ENCODE measurements at regions not wholly inside any gene's neighbourhood (a gene's known extent, or its start where the extent isn't known, plus 50 kb on each side); places are given as distances from the start of the nearest gene placed in this dataset.

GRCh38 chr6:115819506-115819905 is 241.2 kb downstream of the FRK start:
- FAIRE-seq, result no peak

More at GRCh38 chr6:115819506-115819905, 241.2 kb downstream of the FRK start:
- H2AFZ ChIP-seq (ENCODE audit: low read depth, low read length), result no peak overlapping the region
- no peaks in the 10 kb centered on the region for H3K9me1 ChIP-seq (replicated peaks; ENCODE audit: control insufficient read depth, extremely low read depth, insufficient read depth, low read length)
- TF ChIP-seq FOS (IDR thresholded peaks at IDR 0.05; ENCODE audit: borderline replicate concordance, insufficient read depth, low read length), result no peak
- no peak for TF ChIP-seq GATA2 (IDR thresholded peaks at IDR 0.05; ENCODE audit: insufficient read depth, insufficient read length, low read depth, low read length)
- TF ChIP-seq POLR2A (IDR thresholded peaks at IDR 0.05; ENCODE audit: low read depth, low read length), result no peak
- no peak for TF ChIP-seq EZH2 (IDR thresholded peaks at IDR 0.05; ENCODE audit: borderline replicate concordance, low read depth, low read length, severe bottlenecking)
- no peak for TF ChIP-seq MAX (IDR thresholded peaks at IDR 0.05; ENCODE audit: insufficient read depth, insufficient read length)
- TF ChIP-seq MYC (IDR thresholded peaks at IDR 0.05; ENCODE audit: low read depth, low read length), result no peak
- no peak for TF ChIP-seq POLR2AphosphoS5 (IDR thresholded peaks at IDR 0.05; ENCODE audit: insufficient read depth, low read depth, low read length)
- no peak for TF ChIP-seq CTCF (IDR thresholded peaks at IDR 0.05; ENCODE audit: extremely low read depth in 1 of 2, insufficient read depth in 1 of 2, low read depth in 1 of 2, low read length in 2 of 2)
- no peak for TF ChIP-seq JUN (IDR thresholded peaks at IDR 0.05; ENCODE audit: borderline replicate concordance, insufficient read depth, insufficient read length, low read depth)
- no peaks in the 10 kb centered on the region for H3K9me3 ChIP-seq (replicated peaks; ENCODE audit: control insufficient read depth, insufficient read depth, low read length)
- ChIA-PET POLR2A (no interaction called here), CTCF (no interaction called here)
- no peaks in the 10 kb centered on the region for H3K4me1 ChIP-seq (ENCODE audit: control insufficient read depth, extremely low read depth, insufficient read depth, low read length)
- no peaks in the 10 kb centered on the region for H3K36me3 ChIP-seq (ENCODE audit: control insufficient read depth in 2 of 2, extremely low read depth in 1 of 2, insufficient read depth in 2 of 2, low read length in 2 of 2)
- H3K4me3 ChIP-seq (replicated peaks in 1 of 3; ENCODE audit: insufficient read depth in 1 of 3, low read depth in 1 of 3, low read length in 3 of 3), result no peak overlapping the region
- dilution Hi-C loops (cut with MboI; ENCODE audit: extremely low pct_ligation_motif_present, low sequenced_read_pairs), result no loop called here
- no peak overlapping the region for H3K9ac ChIP-seq (replicated peaks; ENCODE audit: extremely low read depth, insufficient read depth, low read length)
- intact Hi-C loops (cut with micrococcal nuclease), result no loop called here
- no peak for DNase-seq (ENCODE audit: low read depth, low spot score)
- no peak overlapping the region for H3K27ac ChIP-seq (ENCODE audit: insufficient read depth, low read depth, low read length)
- BruUV-seq (replicated peaks), result no TSS peak
- H3K4me2 ChIP-seq (ENCODE audit: insufficient read depth, low read length), result no peak overlapping the region
- H3K27me3 ChIP-seq (ENCODE audit: control insufficient read depth in 2 of 2, insufficient read depth in 2 of 2, low read length in 2 of 2), result no peaks in the 10 kb centered on the region
- H3K79me2 ChIP-seq (ENCODE audit: control insufficient read depth, insufficient read depth, low read length), result no peaks in the 10 kb centered on the region
- no peaks in the 10 kb centered on the region for H4K20me1 ChIP-seq (replicated peaks; ENCODE audit: control insufficient read depth, extremely low read depth, insufficient read depth, low read length)
